Heart left ventricle (tissue), 16 donors: ENCODE measurements at regions not wholly inside any gene's neighbourhood (a gene's known extent, or its start where the extent isn't known, plus 50 kb on each side); places are given as distances from the start of the nearest gene placed in this dataset.

Experiments used
- ATAC-seq, 4 donors: fragments of 200-7000 bp; cut with Tn5 transposase; one replicate each; pipeline ENCODE4 v1.9.1; 2020 to 2022; ENCODE audit warnings: moderate library complexity in 4 of 4, mild to moderate bottlenecking in 3 of 4, moderate number of reproducible peaks in 1 of 4
- DNase-seq, 5 donors: peaks; one replicate each; pipeline ENCODE4 v3.0.0-alpha.2; 2020
- H3K27ac ChIP-seq, 12 donors: fragments of 200-600 bp; sonication (generic) in 4 of 12; one replicate each; pipeline versions ENCODE4 v1.5.0 to v1.8.0; 2016 to 2022; ENCODE audit warnings: mild to moderate bottlenecking in 2 of 12
- H3K27me3 ChIP-seq, 9 donors: fragments of 200-600 bp; sonication (generic) in 2 of 9; one replicate each; pipeline versions ENCODE4 v1.5.1 to v1.8.0; 2016 to 2022; ENCODE audit warnings: mild to moderate bottlenecking in 3 of 9
- H3K36me3 ChIP-seq, 9 donors: fragments of 200-600 bp; sonication (generic) in 2 of 9; one replicate each; pipeline versions ENCODE4 v1.5.0 to v1.8.0; 2018 to 2022; ENCODE audit warnings: mild to moderate bottlenecking in 2 of 9
- H3K4me1 ChIP-seq, 12 donors: fragments of 200-600 bp; sonication (generic) in 4 of 12; one replicate each; pipeline versions ENCODE4 v1.5.0 to v1.8.0; 2016 to 2022; ENCODE audit warnings: mild to moderate bottlenecking in 3 of 12
- H3K4me3 ChIP-seq, 12 donors: fragments of 200-600 bp; sonication (generic) in 4 of 12; one replicate each; pipeline versions ENCODE4 v1.5.0 to v1.8.0; 2017 to 2022; ENCODE audit warnings: mild to moderate bottlenecking in 9 of 12, moderate library complexity in 4 of 12
- H3K9me3 ChIP-seq, 12 donors: fragments of 200-600 bp; sonication (generic) in 4 of 12; one replicate each; pipeline versions ENCODE4 v1.5.0 to v1.8.0; 2016 to 2022; ENCODE audit warnings: mild to moderate bottlenecking in 1 of 12
- CTCF ChIP-seq, 12 donors: fragments of 200-600 bp; sonication (generic) in 4 of 12; IDR thresholded peaks; one replicate each; pipeline versions ENCODE4 v1.5.0 to v1.8.0; 2018 to 2022; ENCODE audit warnings: antibody characterized with exemption in 12 of 12, mild to moderate bottlenecking in 5 of 12
- POLR2A ChIP-seq, 2 donors: fragments of 450-650 bp; IDR thresholded peaks; one replicate each; pipeline ENCODE4 v1.6.1; 2017; ENCODE audit warnings: antibody characterized with exemption in 2 of 2, mild to moderate bottlenecking in 2 of 2, moderate library complexity in 2 of 2
- WGBS, 4 donors: extraction: QIAGEN DNeasy Blood & Tissue Kit in 2 of 4; methylation state at CpG; one replicate each; pipeline versions ENCODE4 v1.1.5 to v1.1.7; 2013 to 2018; 5-methylcytosine and 5-hydroxymethylcytosine counted together
- intact Hi-C, 10 donors: fragments of 100-400 bp; cut with DNase I; formaldehyde crosslinking; loops; one replicate each; pipeline versions ENCODE4 v1.11.1 to v1.14.2; 2022
- donor health status: ischemic (EF 13 %, LVEDD 7.1; RV severe dilation, severe dysfunction).
- donor health status: healthy with polysubstance abuse.
- donor health status: DM: no; HTN: yes; CAD: no.
- donor health status: DM: no; HTN: no; CAD: no.
- donor health status: ischemic (EF 25% LVEDD 6.9; RV normal size, moderate dysfunction).
- donor health status: ischemic (EF 25% LVEDD 5.7; RV mildly dilated, moderate dysfunction).
- donor health status: healthy.
- donor health status: DM: yes; HTN: yes; CAD: no.
- donor health status: ischemic (EF 35%, LVEDD 5.7; RV mildly dilated, moderate dysfunction).
- donor health status: nonischemic (EF 11% LVEDD 7.7; RV severe dilation, severe dysfunction).
- donor health status: DM: yes; HTN: yes; CAD: no.
- donor health status: PGD.
- donor health status: ischemic (EF 29% LVEDD 5.4; RV normal size, mild dysfunction).
- donor health status: nonischemic (EF 23%, LVEDD 6.1; RV moderate dilation, normal function).

GRCh38 chr3:181851063-181851462 is 139.3 kb downstream of the SOX2 start:
- intact Hi-C loops, result no loop called here
- no peak overlapping the region for H3K27ac ChIP-seq

DNA sequence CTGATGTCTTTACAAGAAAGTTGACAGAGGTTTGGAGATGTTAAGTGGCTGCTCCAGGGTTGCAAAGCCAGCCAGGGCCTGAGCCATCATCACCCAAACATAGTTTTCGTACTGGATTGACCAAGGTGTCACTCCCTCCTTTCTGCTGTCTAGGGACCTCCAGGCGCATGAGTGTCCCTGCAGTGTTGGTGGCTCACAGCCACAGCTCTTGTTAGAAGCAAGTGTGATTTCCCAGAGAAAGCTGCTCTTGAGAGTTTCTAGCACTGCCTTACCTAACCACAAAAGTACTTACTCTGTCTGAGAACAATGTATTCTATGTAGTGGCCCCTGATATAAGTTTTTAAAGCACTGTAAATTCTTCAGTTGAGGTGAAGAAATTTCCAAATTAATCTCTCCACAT is 144.1 kb downstream of the SOX2 start:
- no peaks in the 10 kb centered on the region for H3K4me1 ChIP-seq
- H3K27me3 ChIP-seq, result no peaks in the 10 kb centered on the region
- H3K36me3 ChIP-seq, result no peaks in the 10 kb centered on the region
- DNase-seq, result no peak
- no peaks in the 10 kb centered on the region for H3K9me3 ChIP-seq
- no peak overlapping the region for H3K4me3 ChIP-seq
- ATAC-seq, result no peak
- WGBS, 4 donors, result 33 to 57% (median 51%) methylated on average over 1 to 2 of the region's 2 CpGs
- H3K27ac ChIP-seq, result no peak overlapping the region
- intact Hi-C loops, result no loop called here
- no peak for TF ChIP-seq POLR2A (IDR thresholded peaks at IDR 0.05)
- TF ChIP-seq CTCF (IDR thresholded peaks at IDR 0.05), result no peak

More at GRCh38 chr3:181851063-181851462, 139.3 kb downstream of the SOX2 start:
- Histone ChIP-seq H3K36me3 (no peaks in the 10 kb centered on the region), H3K4me3 (no peak overlapping the region), H3K27me3 (no peaks in the 10 kb centered on the region), H3K4me1 (no peaks in the 10 kb centered on the region), H3K9me3 (no peaks in the 10 kb centered on the region)
- ATAC-seq (no peak), DNase-seq (no peak)
- 56 to 59% (median 57%) methylated on average over 4 of the region's 4 CpGs for WGBS, 4 donors
- TF ChIP-seq POLR2A (IDR thresholded peaks at IDR 0.05), result no peak
- TF ChIP-seq CTCF (IDR thresholded peaks at IDR 0.05), result no peak

GRCh38 chr3:181859518-181859917 is 147.8 kb downstream of the SOX2 start:
- 26 to 41% (median 33%) methylated on average over 4 of the region's 4 CpGs for WGBS, 4 donors

GRCh38 chr3:181860235-181860634 is 148.5 kb downstream of the SOX2 start:
- Histone ChIP-seq H3K9me3 (no peaks in the 10 kb centered on the region), H3K4me1 (no peaks in the 10 kb centered on the region), H3K4me3 (no peak overlapping the region), H3K36me3 (no peaks in the 10 kb centered on the region), H3K27me3 (peaks cover 0 to 3% (median 0%) of the 10 kb centered on the region in 9 donors), H3K27ac (no peak overlapping the region)
- ATAC-seq (no peak), DNase-seq (no peak)
- WGBS, 4 donors, result 74 to 81% (median 75%) methylated on average over 1 of the region's 1 CpG
- intact Hi-C loops, result no loop called here
- TF ChIP-seq POLR2A (IDR thresholded peaks at IDR 0.05), result no peak
- TF ChIP-seq CTCF (IDR thresholded peaks at IDR 0.05), result no peak

More at GRCh38 chr3:181859518-181859917, 147.8 kb downstream of the SOX2 start:
- Histone ChIP-seq H3K9me3 (no peaks in the 10 kb centered on the region), H3K27me3 (peaks cover 0 to 3% (median 0%) of the 10 kb centered on the region in 9 donors), H3K4me1 (no peaks in the 10 kb centered on the region), H3K4me3 (no peak overlapping the region), H3K27ac (no peak overlapping the region), H3K36me3 (no peaks in the 10 kb centered on the region)
- no peak for ATAC-seq
- TF ChIP-seq CTCF (IDR thresholded peaks at IDR 0.05) (no peak), POLR2A (IDR thresholded peaks at IDR 0.05) (no peak)
- no peak for DNase-seq
- intact Hi-C loops, result no loop called here
